GM18502 (cell line): ENCODE measurements at regions not wholly inside any gene's neighbourhood (a gene's known extent, or its start where the extent isn't known, plus 50 kb on each side); places are given as distances from the start of the nearest gene placed in this dataset.

Experiments used
- ATAC-seq: cut with Tn5 transposase; IDR thresholded peaks from one replicate; pipeline ENCODE4 v1.9.1; 2021; ENCODE audit warnings: mild to moderate bottlenecking; ENCODE audit not compliant: unreplicated experiment, poor library complexity

GRCh38 chr9:89234205-89235067 lies 55.8 kb upstream of the SHC3 start:
- ATAC-seq = peak; percentile 76

- ATAC-seq = no peak
Measured at GRCh38 chr9:89236955-89237573, 58.4 kb upstream of the SHC3 start.

- ATAC-seq = no peak
Measured at GRCh38 chr9:89238424-89238823, 59.8 kb upstream of the SHC3 start.

GRCh38 chr9:89243296-89244061 lies 64.9 kb upstream of the SHC3 start:
- no peak for ATAC-seq

GRCh38 chr9:89246840-89247239 lies 64.2 kb upstream of the CKS2 start:
- no peak for ATAC-seq

GRCh38 chr9:89247431-89248353 lies 63.3 kb upstream of the CKS2 start:
- ATAC-seq = no peak

- no peak for ATAC-seq
Measured at GRCh38 chr9:89249001-89249400, 62.0 kb upstream of the CKS2 start.

- ATAC-seq = no peak
Measured at GRCh38 chr9:89252651-89253267, 58.2 kb upstream of the CKS2 start.

- no peak for ATAC-seq
Measured at GRCh38 chr9:89254058-89254772, 56.8 kb upstream of the CKS2 start.

- no peak for ATAC-seq
Measured at GRCh38 chr9:89254773-89255125, 56.2 kb upstream of the CKS2 start.

GRCh38 chr9:89256225-89256624 lies 54.8 kb upstream of the CKS2 start:
- ATAC-seq = no peak

- ATAC-seq = no peak
Measured at GRCh38 chr9:89256642-89257041, 54.4 kb upstream of the CKS2 start.

GRCh38 chr9:89260525-89260924 lies 50.5 kb upstream of the CKS2 start:
- no peak for ATAC-seq
